Stimulated activated CD4-positive, alpha-beta T cell treated with anti-CD3 and anti-CD28 coated beads, Interleukin-4, amount 100 ng/mL, for 24 hours (primary cell): ENCODE measurements at regions not wholly inside any gene's neighbourhood (a gene's known extent, or its start where the extent isn't known, plus 50 kb on each side); places are given as distances from the start of the nearest gene placed in this dataset.
"Not testable (repeated sequence)": the region's sequence is repeated elsewhere in the genome, so short reads cannot be mapped to it uniquely, and the experiment has no call there.

Experiments used
- DNase-seq: peaks from one replicate; pipeline ENCODE4 v3.0.0-alpha.2; 2020

DNA sequence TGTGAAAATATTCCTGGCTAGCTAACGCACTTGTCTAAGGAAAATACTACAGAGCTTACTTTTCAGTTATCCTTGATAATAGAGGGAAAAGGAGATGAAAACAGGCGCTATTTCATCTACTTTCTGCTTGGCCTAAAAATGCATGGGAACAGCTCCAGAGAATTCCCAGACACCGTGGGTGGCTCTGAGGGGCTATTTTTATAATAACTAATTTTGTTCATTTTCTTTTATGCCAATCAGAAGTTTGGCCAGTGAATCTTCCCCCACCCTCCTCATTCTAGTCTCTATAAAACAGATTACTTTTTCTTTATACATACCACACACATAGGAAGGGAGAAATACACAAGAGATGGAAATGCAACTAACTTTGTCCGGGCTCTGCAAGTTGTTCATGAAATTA lies 322.9 kb downstream of the SETD4 start:
- DNase-seq: no peak

- no peak for DNase-seq
These were observed 327.5 kb downstream of the SETD4 start for GRCh38 chr21:35732788-35733187.

DNA sequence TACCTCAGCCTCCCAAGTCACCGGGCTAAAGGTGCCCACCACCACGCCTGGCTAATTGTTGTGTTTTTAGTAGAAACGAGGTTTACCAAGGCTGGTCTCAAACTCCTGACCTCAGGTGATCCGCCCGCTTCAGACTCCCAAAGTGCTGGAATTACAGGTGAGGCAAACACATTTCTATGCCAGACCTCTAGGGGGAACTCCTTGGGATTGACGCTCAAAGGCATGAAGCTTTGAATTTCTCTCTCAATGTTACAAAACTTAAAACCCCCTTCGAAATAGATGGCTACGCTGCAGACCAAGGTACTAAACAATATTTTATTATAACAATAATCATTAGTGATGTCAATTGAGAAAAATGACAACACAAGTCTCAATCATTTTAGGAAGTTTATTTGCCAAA lies 330.0 kb downstream of the SETD4 start:
- DNase-seq: no peak

DNA sequence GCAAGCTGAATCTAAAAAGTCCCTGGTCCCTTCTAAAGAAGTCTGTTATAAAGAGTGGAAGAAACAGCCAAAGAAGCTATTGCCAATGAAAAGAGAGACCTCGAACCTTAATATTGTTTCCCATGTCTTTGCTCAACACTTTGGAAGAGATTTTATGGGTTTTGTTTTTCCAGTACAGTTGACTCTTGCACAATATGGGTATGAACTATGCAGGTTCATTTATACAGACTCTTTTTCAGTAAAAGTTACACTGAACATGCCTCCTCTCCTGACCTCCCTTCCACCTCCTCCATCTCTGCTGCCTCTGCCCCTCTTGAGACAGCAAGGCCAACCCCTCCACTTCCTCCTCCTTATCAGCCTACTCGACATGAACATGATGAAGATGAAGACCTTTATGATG lies 332.5 kb downstream of the SETD4 start:
- no peak for DNase-seq

DNA sequence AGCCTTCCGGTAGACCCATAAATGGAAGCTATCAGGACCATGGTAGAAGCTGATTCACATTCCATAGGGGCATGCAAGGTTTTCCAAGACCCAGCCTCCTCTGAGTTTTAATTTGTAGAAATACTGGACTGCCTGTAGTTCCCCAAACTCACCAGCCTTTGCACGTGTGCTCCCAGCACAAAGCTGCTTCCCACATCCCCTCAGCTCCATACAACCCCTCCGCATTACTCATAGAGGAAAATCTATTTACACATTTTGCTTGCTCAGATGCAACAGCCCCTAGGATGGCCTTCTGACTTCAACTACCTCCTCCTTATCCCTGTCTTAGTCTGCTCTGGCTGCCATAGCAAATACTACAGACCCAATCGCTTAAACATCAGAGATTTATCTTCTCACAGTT lies 336.2 kb downstream of the SETD4 start:
- DNase-seq: no peak

GRCh38 chr21:35721701-35722100 lies 338.6 kb downstream of the SETD4 start:
- no peak for DNase-seq

GRCh38 chr21:35720208-35720731 lies 340.1 kb downstream of the SETD4 start:
- no peak for DNase-seq

DNA sequence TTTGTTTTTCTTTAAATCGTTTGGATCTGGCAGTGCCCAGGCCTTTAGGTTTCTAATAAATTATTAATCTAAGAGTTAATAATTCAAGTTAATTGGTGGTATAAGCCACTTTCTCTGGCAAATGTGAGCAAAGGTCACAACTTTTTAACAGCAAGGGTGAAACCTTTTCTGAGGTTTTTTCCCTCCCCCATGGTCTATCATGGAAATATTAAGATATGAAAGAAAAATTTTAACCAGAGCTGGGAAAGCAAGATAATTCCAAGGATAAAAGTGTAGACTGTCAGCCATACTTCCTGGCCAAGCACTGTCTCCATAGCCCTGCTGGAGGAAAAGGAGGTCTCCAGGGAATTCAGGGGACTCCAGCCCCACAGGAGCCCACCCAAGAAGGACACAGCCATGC lies 341.2 kb downstream of the SETD4 start:
- no peak for DNase-seq

GRCh38 chr21:35716876-35717565 lies 343.3 kb downstream of the SETD4 start:
- DNase-seq: no peak

DNA sequence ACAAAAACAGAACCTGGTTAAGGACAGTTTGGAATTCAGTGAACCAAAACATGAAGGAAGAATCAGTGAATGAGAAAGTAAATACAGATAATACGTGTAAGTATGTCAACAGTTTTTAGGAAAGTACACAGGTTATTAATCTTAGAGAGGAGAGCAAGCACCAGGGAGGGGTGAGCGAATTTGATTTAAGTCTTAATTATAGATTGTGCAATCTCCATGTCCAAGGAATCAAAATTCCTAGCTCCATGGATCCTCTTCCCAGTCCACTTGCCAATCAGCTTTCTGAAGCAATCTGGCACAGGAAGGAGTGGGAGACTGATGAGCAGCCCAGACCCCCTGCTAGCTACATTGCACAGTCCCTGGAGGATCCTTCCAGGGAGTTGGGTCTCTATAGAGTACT lies 346.4 kb downstream of the SETD4 start:
- DNase-seq: no peak

GRCh38 chr21:35711661-35712060 lies 348.7 kb downstream of the SETD4 start:
- DNase-seq: no peak

DNA sequence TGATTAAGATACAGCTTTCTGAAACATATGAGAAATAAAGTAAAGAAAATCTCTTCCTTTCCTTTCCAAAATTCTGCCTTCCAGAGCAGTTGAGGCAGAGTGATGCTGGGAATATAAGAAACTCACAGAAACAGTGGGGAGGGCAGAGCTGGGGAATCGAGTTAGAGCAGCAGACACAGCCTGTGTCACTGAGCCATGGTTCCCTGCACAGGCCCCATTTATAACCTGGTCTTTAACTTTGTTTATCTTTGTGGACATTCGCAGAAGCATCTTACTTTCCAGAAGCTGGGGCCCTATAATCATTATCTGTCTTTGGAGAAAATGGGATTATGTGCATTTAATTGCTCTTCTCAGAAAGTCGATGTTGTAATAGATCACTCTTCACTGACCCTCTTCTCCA lies 349.1 kb downstream of the SETD4 start:
- no peak for DNase-seq

GRCh38 chr21:35709990-35710389 lies 350.3 kb downstream of the SETD4 start:
- DNase-seq: not testable (repeated sequence)

- no peak for DNase-seq
These were observed 354.4 kb downstream of the SETD4 start for GRCh38 chr21:35705888-35706287.

- no peak for DNase-seq
These were observed 355.0 kb downstream of the SETD4 start for GRCh38 chr21:35705237-35705887.

DNA sequence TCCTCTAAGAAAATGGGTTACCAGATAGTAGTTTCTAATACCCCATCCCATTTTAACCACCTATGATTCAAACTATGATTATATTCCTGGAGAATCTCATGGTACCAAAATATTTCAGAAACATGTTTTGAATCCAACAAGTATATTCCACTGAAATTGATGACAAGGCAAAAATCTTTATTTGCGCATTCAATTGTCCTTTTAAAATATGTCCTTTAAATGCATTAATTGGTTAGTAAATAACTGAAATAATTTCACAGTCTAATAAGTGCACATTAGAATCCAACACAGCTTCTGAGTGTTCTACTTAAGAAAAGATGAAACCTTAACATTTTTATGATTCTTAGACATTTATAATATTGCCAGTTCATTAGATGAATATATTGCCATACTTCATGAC lies 356.6 kb downstream of the SETD4 start:
- no peak for DNase-seq

GRCh38 chr21:35699361-35699760 lies 361.0 kb downstream of the SETD4 start:
- no peak for DNase-seq

DNA sequence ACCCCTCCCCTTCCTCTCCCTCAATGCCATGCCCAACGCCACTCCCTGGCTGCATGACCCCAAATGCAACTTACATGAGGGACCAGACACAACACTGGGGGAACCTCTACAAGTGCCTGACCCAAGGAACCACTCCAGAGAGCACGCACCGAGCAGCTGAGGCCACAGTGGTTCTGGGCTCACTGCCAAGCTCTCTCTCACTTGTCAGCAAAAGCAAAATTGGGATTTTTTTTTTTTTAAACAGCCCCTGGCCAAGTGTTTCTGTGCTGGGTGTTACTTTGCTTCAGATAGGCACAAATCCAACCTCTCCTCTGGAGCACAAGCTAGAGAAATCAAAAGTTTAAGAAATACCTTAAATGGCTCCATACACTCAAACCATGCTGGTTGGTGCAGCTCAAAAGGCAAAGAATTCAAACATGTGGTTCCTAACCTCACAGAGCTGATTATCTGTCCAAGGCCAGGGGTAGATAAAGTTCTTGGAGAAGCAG lies 363.0 kb downstream of the SETD4 start:
- DNase-seq: no peak

GRCh38 chr21:35696644-35697043 lies 363.7 kb downstream of the SETD4 start:
- no peak for DNase-seq

GRCh38 chr21:35692311-35692710 lies 368.0 kb downstream of the SETD4 start:
- no peak for DNase-seq

DNA sequence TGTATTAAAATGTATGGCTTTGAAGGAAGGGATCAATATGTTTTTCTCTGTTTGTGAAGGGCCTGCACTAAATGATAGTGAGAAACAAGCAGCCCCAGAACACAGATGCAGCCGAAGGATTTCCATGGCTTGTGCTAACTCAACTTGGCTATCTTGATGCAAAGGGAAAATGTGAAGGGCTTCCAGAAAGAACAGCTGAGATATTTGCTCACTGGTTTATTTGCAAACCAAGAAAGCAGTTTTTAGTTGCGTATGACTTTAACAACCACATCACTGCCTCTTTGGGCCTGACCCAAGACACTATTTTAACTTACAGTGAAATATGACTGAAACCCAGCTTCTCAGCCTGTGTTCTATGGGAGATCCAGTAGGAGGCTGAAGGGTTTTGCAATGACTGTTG lies 369.9 kb downstream of the SETD4 start:
- DNase-seq: no peak

DNA sequence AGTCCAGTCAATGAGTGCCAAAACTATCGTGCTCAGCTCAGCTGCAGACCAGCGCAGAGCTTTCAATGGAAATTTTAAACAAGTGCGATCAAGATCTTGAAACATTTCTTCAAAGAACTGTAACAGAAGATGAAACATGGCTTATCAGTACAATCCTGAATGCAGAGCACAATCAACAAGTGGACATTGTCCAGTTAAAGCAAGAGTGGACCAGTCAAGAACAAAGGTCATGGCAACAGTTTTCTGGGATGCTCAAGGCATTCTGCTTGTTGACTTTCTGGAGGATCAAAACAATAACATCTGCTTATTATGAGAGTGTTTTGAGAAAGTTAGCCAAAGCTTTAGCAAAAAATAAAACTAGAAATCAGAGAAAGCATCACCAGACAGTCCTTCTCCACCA lies 374.2 kb downstream of the SETD4 start:
- no peak for DNase-seq

DNA sequence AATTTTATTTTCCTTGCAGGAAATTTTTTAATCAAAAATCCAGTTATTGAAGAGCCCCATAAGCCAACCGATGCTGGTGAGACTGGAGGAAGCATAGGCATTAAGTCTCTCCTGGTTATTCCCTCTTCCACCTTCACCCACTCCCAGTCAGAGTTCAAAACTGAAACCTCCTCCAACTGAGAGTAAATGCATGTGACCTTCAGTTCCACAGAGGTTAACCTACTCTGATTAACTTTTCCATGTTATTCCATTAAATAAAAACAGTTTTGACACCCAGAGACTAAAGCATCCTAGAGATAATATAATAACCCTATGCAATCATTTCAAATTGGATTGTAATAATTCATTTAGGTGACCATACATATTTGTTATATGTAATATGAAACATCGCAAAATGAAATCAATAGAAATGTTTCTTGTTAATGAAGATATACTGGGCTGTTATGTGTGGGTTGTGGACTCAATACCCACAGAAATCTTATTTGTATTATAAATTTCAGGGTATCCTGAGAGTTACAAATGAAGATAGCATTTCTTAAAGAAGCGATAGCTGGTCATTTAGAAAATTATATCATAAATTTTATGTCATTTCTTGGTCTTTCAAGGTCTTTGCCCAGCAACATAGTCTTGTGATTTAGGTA lies 376.5 kb downstream of the SETD4 start:
- DNase-seq: no peak
